ENCODE measurements at regions not wholly inside any gene's neighbourhood (a gene's known extent, or its start where the extent isn't known, plus 50 kb on each side); places are given as distances from the start of the nearest gene placed in this dataset.

DNA sequence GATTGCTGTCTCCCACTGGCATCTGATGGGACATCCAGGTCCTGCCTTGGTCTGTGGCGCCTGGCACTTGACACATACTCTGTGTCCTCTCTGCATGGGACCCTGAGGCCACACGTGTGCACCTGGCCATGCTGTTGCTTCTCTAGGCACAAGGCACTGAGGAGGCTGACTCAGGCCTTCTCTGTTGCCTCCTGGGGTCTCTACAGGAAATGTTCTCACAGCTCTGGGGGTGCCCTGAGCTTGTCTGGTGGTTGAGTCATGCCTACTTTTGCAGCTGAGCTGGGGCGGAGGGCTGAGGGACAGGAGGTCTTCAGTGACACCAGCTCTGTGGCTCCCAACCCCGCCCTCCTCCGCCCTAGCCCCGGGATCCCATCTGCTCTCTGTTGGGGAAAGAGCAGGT is 207.0 kb upstream of the HS6ST1 start:
- Histone ChIP-seq H3F3A (ENCODE audit: low read depth) (no peaks in the 10 kb centered on the region), H3K36me3 (no peaks in the 10 kb centered on the region), H3K4me2 (no peak overlapping the region), H2AFZ (replicated peaks) (no peak overlapping the region), H3K79me2 (ENCODE audit: low read depth) (no peaks in the 10 kb centered on the region), H4K20me1 (ENCODE audit: low read depth) (no peaks in the 10 kb centered on the region), H3K27me3 (no peaks in the 10 kb centered on the region), H3K4me3 (no peak overlapping the region), H3K9ac (no peak overlapping the region), H3K4me1 (peaks cover 3% of the 10 kb centered on the region), H3K27ac (no peak overlapping the region), H3K9me3 (ENCODE audit: low read depth) (no peaks in the 10 kb centered on the region)
- DNase-seq (ENCODE audit: low spot score), result no peak
- no peak overlapping the region for H3K4me3 Mint-ChIP-seq
- peaks cover 8% of the 10 kb centered on the region for H3K9me3 Mint-ChIP-seq
- H3K27ac Mint-ChIP-seq, result no peak overlapping the region
- TF ChIP-seq EZH2phosphoT487 (IDR thresholded peaks at IDR 0.05) (no peak), EZH2 (IDR thresholded peaks at IDR 0.05) (no peak), CTCF (IDR thresholded peaks at IDR 0.05) (no peak)
- peaks cover 39% of the 10 kb centered on the region for H3K4me1 Mint-ChIP-seq
- H3K36me3 Mint-ChIP-seq, result peaks cover 2% of the 10 kb centered on the region
- peaks cover 7% of the 10 kb centered on the region for H3K27me3 Mint-ChIP-seq (ENCODE audit: insufficient read depth, low read depth)

DNA sequence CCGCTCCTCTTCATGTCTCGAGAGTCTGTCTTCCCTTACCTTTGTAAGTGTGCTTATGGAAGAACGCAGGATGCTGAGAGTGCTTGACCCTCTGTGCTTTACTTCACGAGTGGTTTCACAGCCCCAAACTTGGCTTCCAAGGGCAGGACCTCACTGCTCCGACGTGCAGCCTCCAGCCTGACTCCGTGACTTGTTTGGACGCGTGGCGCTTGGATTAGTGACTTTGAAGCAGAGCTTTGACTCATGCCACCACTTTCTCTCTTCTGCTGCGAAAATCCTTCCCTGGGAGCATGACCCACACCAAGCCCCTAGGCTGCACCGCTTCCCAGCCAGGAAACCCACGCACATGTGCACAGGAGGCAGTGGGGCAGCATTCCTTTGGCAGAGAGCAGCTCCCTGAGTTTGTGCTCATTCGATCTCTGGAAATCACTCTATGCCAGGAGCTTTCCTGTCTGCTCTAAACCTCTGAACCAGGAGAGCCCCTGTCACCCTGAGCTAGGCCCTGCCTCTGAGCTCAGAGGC is 207.8 kb upstream of the HS6ST1 start:
- H3K9ac ChIP-seq, result no peak overlapping the region
- H3K4me1 ChIP-seq, result peaks cover 3% of the 10 kb centered on the region
- H3K27me3 Mint-ChIP-seq (ENCODE audit: insufficient read depth, low read depth), result peaks cover 9% of the 10 kb centered on the region
- H3K4me1 Mint-ChIP-seq, result peaks cover 39% of the 10 kb centered on the region
- no peak overlapping the region for H3K27ac ChIP-seq
- H3K4me3 ChIP-seq, result no peak overlapping the region
- no peaks in the 10 kb centered on the region for H3K79me2 ChIP-seq (ENCODE audit: low read depth)
- no peaks in the 10 kb centered on the region for H3K36me3 ChIP-seq
- DNase-seq (ENCODE audit: low spot score), result no peak
- H4K20me1 ChIP-seq (ENCODE audit: low read depth), result no peaks in the 10 kb centered on the region
- no peak overlapping the region for H2AFZ ChIP-seq (replicated peaks)
- peaks cover 2% of the 10 kb centered on the region for H3K36me3 Mint-ChIP-seq
- H3K4me3 Mint-ChIP-seq, result no peak overlapping the region
- H3K27me3 ChIP-seq, result no peaks in the 10 kb centered on the region
- no peaks in the 10 kb centered on the region for H3F3A ChIP-seq (ENCODE audit: low read depth)
- H3K9me3 Mint-ChIP-seq, result peaks cover 8% of the 10 kb centered on the region
- TF ChIP-seq EZH2phosphoT487 (IDR thresholded peaks at IDR 0.05) (no peak), CTCF (IDR thresholded peaks at IDR 0.05) (no peak), EZH2 (IDR thresholded peaks at IDR 0.05) (no peak)
- peak overlapping the region; percentile 78 for H3K27ac Mint-ChIP-seq
- H3K9me3 ChIP-seq (ENCODE audit: low read depth), result no peaks in the 10 kb centered on the region
- H3K4me2 ChIP-seq, result no peak overlapping the region

GRCh38 chr2:128528133-128528532 is 209.5 kb upstream of the HS6ST1 start:
- H3K4me2 ChIP-seq, result no peak overlapping the region
- H3F3A ChIP-seq (ENCODE audit: low read depth), result no peaks in the 10 kb centered on the region
- no peak overlapping the region for H2AFZ ChIP-seq (replicated peaks)
- H3K9me3 Mint-ChIP-seq, result peaks cover 8% of the 10 kb centered on the region
- no peaks in the 10 kb centered on the region for H3K27me3 ChIP-seq
- H3K36me3 Mint-ChIP-seq, result peaks cover 2% of the 10 kb centered on the region
- TF ChIP-seq EZH2phosphoT487 (IDR thresholded peaks at IDR 0.05) (no peak), CTCF (IDR thresholded peaks at IDR 0.05) (no peak), EZH2 (IDR thresholded peaks at IDR 0.05) (no peak)
- peaks cover 28% of the 10 kb centered on the region for H3K4me1 Mint-ChIP-seq
- no peak overlapping the region for H3K27ac ChIP-seq
- H3K36me3 ChIP-seq, result no peaks in the 10 kb centered on the region
- H3K27ac Mint-ChIP-seq, result peak overlapping the region; percentile 61
- no peaks in the 10 kb centered on the region for H4K20me1 ChIP-seq (ENCODE audit: low read depth)
- H3K4me3 ChIP-seq, result no peak overlapping the region
- H3K4me3 Mint-ChIP-seq, result no peak overlapping the region
- H3K79me2 ChIP-seq (ENCODE audit: low read depth), result no peaks in the 10 kb centered on the region
- H3K9ac ChIP-seq, result no peak overlapping the region
- H3K9me3 ChIP-seq (ENCODE audit: low read depth), result no peaks in the 10 kb centered on the region
- no peak for DNase-seq (ENCODE audit: low spot score)
- H3K27me3 Mint-ChIP-seq (ENCODE audit: insufficient read depth, low read depth), result peaks cover 9% of the 10 kb centered on the region
- H3K4me1 ChIP-seq, result no peaks in the 10 kb centered on the region

All from neural progenitor cell (in vitro differentiated cells).